ENCODE measurements at regions not wholly inside any gene's neighbourhood (a gene's known extent, or its start where the extent isn't known, plus 50 kb on each side); places are given as distances from the start of the nearest gene placed in this dataset.
A peak's percentile ranks its signal among the peaks of the same experiment; 100 is the strongest.

- FAIRE-seq (no peak), DNase-seq (ENCODE audit: extremely low spot score, insufficient read length, low read depth) (no peak)
Measured at GRCh38 chr5:57338868-57339340, 143.7 kb downstream of the ACTBL2 start.

- FAIRE-seq: no peak
Measured at GRCh38 chr5:57338068-57338867, 144.3 kb downstream of the ACTBL2 start.

GRCh38 chr5:57335092-57335660, 147.4 kb downstream of the ACTBL2 start:
- FAIRE-seq (no peak), DNase-seq (ENCODE audit: extremely low spot score, insufficient read length, low read depth) (no peak)

More at GRCh38 chr5:57338068-57338867, 144.3 kb downstream of the ACTBL2 start:
- DNase-seq (ENCODE audit: extremely low spot score, insufficient read length, low read depth): peak; percentile 5

DNA sequence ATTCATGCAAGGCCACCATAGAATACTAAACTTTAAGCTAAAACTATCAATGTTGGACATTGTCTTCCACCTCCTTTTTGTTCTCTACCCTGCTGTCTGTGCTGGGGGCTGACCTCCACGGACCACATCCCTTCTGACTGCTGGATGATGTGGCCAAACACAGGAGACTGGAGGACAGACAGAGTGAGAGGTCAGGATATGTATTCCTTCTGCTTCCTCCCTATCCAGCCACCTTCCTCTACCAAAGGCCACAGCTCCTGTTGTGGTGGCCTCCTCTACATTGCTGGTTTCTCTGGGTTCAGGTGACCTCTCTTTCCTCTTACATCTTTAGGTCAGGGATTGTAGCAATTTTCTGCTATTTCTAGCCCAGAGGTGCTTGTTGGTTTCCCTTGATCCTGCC, 148.1 kb downstream of the ACTBL2 start:
- no peak for DNase-seq (ENCODE audit: extremely low spot score, insufficient read length, low read depth)
- no peak for FAIRE-seq

- FAIRE-seq (no peak), DNase-seq (ENCODE audit: extremely low spot score, insufficient read length, low read depth) (no peak)
Measured at GRCh38 chr5:57332361-57332760, 150.2 kb downstream of the ACTBL2 start.

- no peak for DNase-seq (ENCODE audit: extremely low spot score, insufficient read length, low read depth)
- no peak for FAIRE-seq
Measured at GRCh38 chr5:57327561-57328367, 153.9 kb downstream of the GPBP1 start.

DNA sequence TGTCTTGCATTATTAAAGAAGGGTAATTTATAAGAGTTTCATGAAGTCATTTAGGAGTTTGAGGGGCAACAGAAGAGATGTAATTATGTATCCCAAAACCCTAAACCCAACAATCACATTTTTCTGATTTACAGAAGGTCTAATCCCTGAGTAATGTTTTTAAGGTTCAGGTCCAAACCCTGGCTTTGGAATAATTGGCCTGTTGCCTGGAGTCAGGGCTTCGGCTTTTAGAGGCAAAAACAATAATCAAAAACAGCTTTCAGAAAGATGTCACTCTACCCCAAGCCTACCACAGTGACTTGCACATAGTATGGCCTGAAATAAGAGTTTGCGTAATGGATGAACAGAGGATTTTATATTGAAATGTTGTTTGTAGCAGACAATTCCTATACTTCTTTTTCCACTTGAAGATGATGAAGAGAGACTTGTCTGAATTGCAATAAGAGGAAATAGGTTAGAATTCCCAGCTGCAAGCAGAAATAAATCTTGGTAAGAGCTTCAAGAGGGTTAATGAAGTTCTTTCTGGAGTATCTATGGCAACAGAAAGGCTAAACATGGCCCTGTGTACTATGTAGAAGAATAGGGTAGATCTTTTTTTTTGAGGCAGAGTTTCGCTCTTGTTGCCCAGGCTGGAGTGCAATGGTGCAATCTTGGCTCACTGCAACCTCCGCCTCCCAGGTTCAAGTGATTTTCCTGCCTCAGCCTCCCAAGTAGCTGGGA, 152.0 kb downstream of the GPBP1 start:
- DNase-seq (ENCODE audit: extremely low spot score, insufficient read length, low read depth) (no peak), FAIRE-seq (no peak)

DNA sequence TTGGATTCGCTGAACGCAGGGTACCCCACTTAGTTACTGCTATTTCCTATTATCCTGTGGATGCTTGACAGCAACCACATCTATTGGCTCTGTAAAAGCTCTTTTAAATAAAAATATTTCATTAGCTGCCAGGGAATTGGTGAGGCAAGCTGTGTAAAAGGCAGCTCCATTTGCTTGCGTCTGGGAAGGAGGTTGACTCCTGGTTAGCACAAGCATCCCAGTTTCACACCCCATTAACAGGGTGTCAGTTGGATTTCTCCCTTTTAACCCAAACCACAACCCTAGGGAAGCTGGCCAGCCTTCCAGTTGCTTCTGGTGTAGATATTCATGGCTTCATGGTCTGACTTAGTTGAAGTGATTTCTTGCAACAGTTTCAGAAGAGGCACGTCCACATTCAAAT, 151.0 kb downstream of the GPBP1 start:
- no peak for DNase-seq (ENCODE audit: extremely low spot score, insufficient read length, low read depth)
- no peak for FAIRE-seq

- FAIRE-seq (no peak), DNase-seq (ENCODE audit: extremely low spot score, insufficient read length, low read depth) (no peak)
Measured at GRCh38 chr5:57324181-57324580, 150.3 kb downstream of the GPBP1 start.

DNA sequence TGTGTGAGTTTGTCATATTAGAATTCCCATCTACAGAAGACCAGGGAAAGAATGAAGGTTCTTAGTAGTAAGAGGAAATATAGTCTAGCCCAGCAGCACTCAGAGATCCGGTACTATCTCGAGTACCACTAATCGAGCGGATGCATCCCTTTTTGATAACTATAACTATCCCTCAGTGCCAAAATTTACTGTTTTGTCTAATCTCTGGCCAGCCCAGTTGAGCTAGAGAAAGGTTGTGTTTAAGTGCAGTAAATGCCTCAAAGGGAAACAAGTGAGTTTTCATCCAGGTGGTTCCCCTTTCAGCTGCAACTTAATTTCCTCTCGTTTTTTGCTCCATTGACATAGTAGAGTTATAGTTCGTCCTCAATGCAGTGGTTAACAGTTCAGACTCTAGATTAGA, 146.7 kb downstream of the GPBP1 start:
- FAIRE-seq (no peak), DNase-seq (ENCODE audit: extremely low spot score, insufficient read length, low read depth) (no peak)

- no peak for DNase-seq (ENCODE audit: extremely low spot score, insufficient read length, low read depth)
- FAIRE-seq: no peak
Measured at GRCh38 chr5:57319628-57320027, 145.8 kb downstream of the GPBP1 start.

GRCh38 chr5:57318251-57318650, 144.4 kb downstream of the GPBP1 start:
- FAIRE-seq (no peak), DNase-seq (ENCODE audit: extremely low spot score, insufficient read length, low read depth) (no peak)

GRCh38 chr5:57317341-57317740, 143.5 kb downstream of the GPBP1 start:
- FAIRE-seq: no peak
- no peak for DNase-seq (ENCODE audit: extremely low spot score, insufficient read length, low read depth)

DNA sequence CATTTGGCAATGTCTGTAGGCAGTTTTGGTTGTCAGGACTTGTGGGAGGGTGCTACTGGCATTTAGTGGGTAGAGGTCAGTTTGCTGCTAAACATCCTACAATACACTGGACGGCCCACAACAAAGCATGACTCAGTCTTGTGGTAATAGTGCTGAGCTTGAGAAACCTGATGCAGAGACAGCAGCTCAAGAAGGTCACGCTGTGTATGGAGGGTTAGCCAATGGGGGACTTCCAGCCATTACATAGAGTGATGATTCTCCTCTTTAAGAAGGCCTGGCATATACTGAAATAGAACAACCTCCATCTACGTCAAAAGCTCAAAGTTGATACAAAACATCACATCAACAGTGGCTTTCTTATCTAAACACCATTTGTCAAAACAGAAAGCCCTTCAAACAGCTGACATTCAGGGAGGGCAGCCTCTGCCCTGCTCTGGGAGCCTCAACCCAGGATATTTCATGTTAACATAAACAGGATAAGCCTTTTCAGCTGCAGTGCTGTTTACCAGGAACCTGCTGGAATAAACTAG, 143.0 kb downstream of the GPBP1 start:
- DNase-seq (ENCODE audit: extremely low spot score, insufficient read length, low read depth) (no peak), FAIRE-seq (no peak)

- DNase-seq (ENCODE audit: extremely low spot score, insufficient read length, low read depth) (no peak), FAIRE-seq (no peak)
Measured at GRCh38 chr5:57315941-57316340, 142.1 kb downstream of the GPBP1 start.
